GM23338 (cell line): ENCODE measurements at regions not wholly inside any gene's neighbourhood (a gene's known extent, or its start where the extent isn't known, plus 50 kb on each side); places are given as distances from the start of the nearest gene placed in this dataset.
"Not testable (repeated sequence)": the region's sequence is repeated elsewhere in the genome, so short reads cannot be mapped to it uniquely, and the experiment has no call there.

Experiments used
- ATAC-seq: fragments of 200-7000 bp; cut with Tn5 transposase; 3 replicates; pipeline ENCODE4 v1.9.1; 2020
- DNase-seq: peaks from one replicate; pipeline ENCODE4 v3.0.0-alpha.2; 2015; ENCODE audit warnings: low spot score
- H2AFZ ChIP-seq: fragments of 200-600 bp; sonication (generic); 2 replicates; pipeline ENCODE4 v1.8.0; 2016; ENCODE audit warnings: antibody characterized with exemption, mild to moderate bottlenecking, moderate library complexity
- H3F3A ChIP-seq: fragments of 200-600 bp; sonication (generic); replicated peaks from 2 replicates; pipeline ENCODE4 v1.8.0; 2017; ENCODE audit warnings: antibody characterized with exemption, mixed run types, low read depth
- H3K27ac ChIP-seq: fragments of 200-600 bp; sonication (generic); 2 replicates; pipeline ENCODE4 v1.6.1; 2016; ENCODE audit warnings: low read depth
- H3K27me3 ChIP-seq: fragments of 200-600 bp; sonication (generic); 2 replicates; pipeline ENCODE4 v1.8.0; 2016; ENCODE audit warnings: mild to moderate bottlenecking, mixed run types, moderate library complexity; ENCODE audit not compliant: insufficient read depth
- H3K36me3 ChIP-seq: fragments of 200-600 bp; sonication (generic); 2 replicates; pipeline ENCODE4 v1.8.0; 2016; ENCODE audit warnings: mild to moderate bottlenecking; ENCODE audit not compliant: insufficient read depth
- H3K4me1 ChIP-seq: fragments of 200-600 bp; sonication (generic); 2 replicates; pipeline ENCODE4 v1.8.0; 2016; ENCODE audit warnings: mild to moderate bottlenecking, moderate library complexity; ENCODE audit not compliant: insufficient read depth
- H3K4me2 ChIP-seq: fragments of 200-600 bp; sonication (generic); 2 replicates; pipeline ENCODE4 v1.7.1; 2017; ENCODE audit warnings: mixed run types
- H3K4me3 ChIP-seq: fragments of 200-600 bp; sonication (generic); 2 replicates; pipeline ENCODE4 v1.6.1; 2016; ENCODE audit warnings: mixed run types
- H3K79me2 ChIP-seq: fragments of 200-600 bp; sonication (generic); replicated peaks from 2 replicates; pipeline ENCODE4 v1.8.0; 2017; ENCODE audit warnings: mild to moderate bottlenecking; ENCODE audit not compliant: insufficient read depth
- H3K9me2 ChIP-seq: fragments of 200-600 bp; sonication (generic); 2 replicates; pipeline ENCODE4 v1.8.0; 2017; ENCODE audit not compliant: insufficient read depth
- H4K20me1 ChIP-seq: fragments of 200-600 bp; sonication (generic); replicated peaks from 2 replicates; pipeline ENCODE4 v1.8.0; 2017; ENCODE audit warnings: mild to moderate bottlenecking; ENCODE audit not compliant: insufficient read depth
- H3K27ac Mint-ChIP-seq: 2 replicates; pipeline ENCODE4 v1.8.0; 2020; ENCODE audit warnings: inconsistent platforms, mild to moderate bottlenecking, moderate library complexity, mixed read lengths
- H3K27me3 Mint-ChIP-seq: 3 replicates; pipeline ENCODE4 v1.8.0; 2022; ENCODE audit warnings: low read depth, mild to moderate bottlenecking, moderate library complexity, mixed read lengths, inconsistent platforms; ENCODE audit not compliant: insufficient read depth, poor library complexity
- H3K36me3 Mint-ChIP-seq: 3 replicates; pipeline ENCODE4 v1.8.0; 2021; ENCODE audit warnings: low read depth, mild to moderate bottlenecking, inconsistent platforms, moderate library complexity, mixed read lengths
- H3K4me1 Mint-ChIP-seq: 3 replicates; pipeline ENCODE4 v1.8.0; 2020; ENCODE audit warnings: mild to moderate bottlenecking, inconsistent platforms, mixed read lengths
- H3K4me3 Mint-ChIP-seq: 3 replicates; pipeline ENCODE4 v1.8.0; 2021; ENCODE audit warnings: moderate library complexity, mild to moderate bottlenecking, inconsistent platforms, mixed read lengths
- H3K9me3 Mint-ChIP-seq: 3 replicates; pipeline ENCODE4 v1.8.0; 2020; ENCODE audit warnings: moderate library complexity, mild to moderate bottlenecking, inconsistent platforms, mixed read lengths
- CREB1 ChIP-seq: fragments of 250-450 bp; sonication (Bioruptor Pico); IDR thresholded peaks from 2 replicates; pipeline ENCODE4 v1.5.0; 2020; ENCODE audit warnings: low read depth, mild to moderate bottlenecking, moderate library complexity
- ETS1 ChIP-seq: IDR thresholded peaks from 2 replicates; pipeline ENCODE4 v1.6.1; 2016; ENCODE audit warnings: antibody characterized with exemption
- EZH2 ChIP-seq: fragments of 200-600 bp; sonication (generic); IDR thresholded peaks from one replicate; pipeline ENCODE4 v1.8.0; 2017; ENCODE audit warnings: antibody characterized with exemption, mild to moderate bottlenecking, low read depth; ENCODE audit not compliant: unreplicated experiment
- JUNB ChIP-seq: IDR thresholded peaks from one replicate; pipeline ENCODE4 v1.6.1; 2016; ENCODE audit warnings: antibody characterized with exemption; ENCODE audit not compliant: unreplicated experiment
- NANOG ChIP-seq: IDR thresholded peaks from 2 replicates; pipeline ENCODE4 v1.6.1; 2016; ENCODE audit warnings: antibody characterized with exemption, borderline replicate concordance
- POLR2AphosphoS5 ChIP-seq: IDR thresholded peaks from 2 replicates; pipeline ENCODE4 v1.6.1; 2016; ENCODE audit warnings: antibody characterized with exemption, low read depth
- REST ChIP-seq: IDR thresholded peaks from one replicate; pipeline ENCODE4 v1.6.1; 2018; ENCODE audit warnings: antibody characterized with exemption; ENCODE audit not compliant: unreplicated experiment
- STAT1 ChIP-seq: IDR thresholded peaks from one replicate; pipeline ENCODE4 v1.6.1; 2016; ENCODE audit warnings: antibody characterized with exemption; ENCODE audit not compliant: unreplicated experiment
- ZNF331 ChIP-seq: fragments of 250-450 bp; sonication (Bioruptor Pico); IDR thresholded peaks from 2 replicates; pipeline ENCODE4 v1.5.0; 2020; ENCODE audit warnings: low read depth, mild to moderate bottlenecking, moderate library complexity
- ZNF462 ChIP-seq: fragments of 250-450 bp; sonication (Bioruptor Pico); IDR thresholded peaks from 2 replicates; pipeline ENCODE4 v1.5.0; 2020; ENCODE audit warnings: mild to moderate bottlenecking, moderate library complexity

GRCh38 chr3:6697722-6698121 is 163.2 kb upstream of the GRM7 start (continued):
- no peak for TF ChIP-seq POLR2AphosphoS5

GRCh38 chr3:6704817-6705216 is 156.1 kb upstream of the GRM7 start:
- Mint-ChIP-seq H3K36me3 (peaks cover 34% of the 10 kb centered on the region), H3K9me3 (peaks cover 84% of the 10 kb centered on the region)
- not testable (repeated sequence) for H3K4me1 Mint-ChIP-seq, H2AFZ ChIP-seq, H3K4me3 Mint-ChIP-seq, H3K79me2 ChIP-seq, H3K4me2 ChIP-seq, H3F3A ChIP-seq, H3K27me3 Mint-ChIP-seq, H3K9me2 ChIP-seq, H3K4me1 ChIP-seq, DNase-seq, H4K20me1 ChIP-seq, ATAC-seq, H3K27me3 ChIP-seq, H3K27ac Mint-ChIP-seq, H3K27ac ChIP-seq, H3K36me3 ChIP-seq, H3K4me3 ChIP-seq

- H3K27me3 ChIP-seq = no peaks in the 10 kb centered on the region
- no peak overlapping the region for H3K27ac ChIP-seq
- H4K20me1 ChIP-seq = no peaks in the 10 kb centered on the region
- no peaks in the 10 kb centered on the region for H3K79me2 ChIP-seq
- ATAC-seq = no peak
- no peaks in the 10 kb centered on the region for H3K27me3 Mint-ChIP-seq
- H3K4me1 ChIP-seq = no peaks in the 10 kb centered on the region
- no peak overlapping the region for H3K4me3 Mint-ChIP-seq
- no peaks in the 10 kb centered on the region for H3K4me1 Mint-ChIP-seq
- no peak overlapping the region for H2AFZ ChIP-seq
- DNase-seq = no peak
- H3F3A ChIP-seq = no peaks in the 10 kb centered on the region
- H3K9me3 Mint-ChIP-seq = peaks cover 74% of the 10 kb centered on the region
- H3K27ac Mint-ChIP-seq = no peak overlapping the region
- H3K4me2 ChIP-seq = no peak overlapping the region
- no peak overlapping the region for H3K4me3 ChIP-seq
- peaks cover 17% of the 10 kb centered on the region; the same call in 2 of the 3 replicates for H3K36me3 Mint-ChIP-seq
- H3K36me3 ChIP-seq = no peaks in the 10 kb centered on the region; the same call in none of the 2 replicates
- H3K9me2 ChIP-seq = no peaks in the 10 kb centered on the region
- TF ChIP-seq CREB1 (no peak), JUNB (no peak), REST (no peak), STAT1 (no peak), ZNF331 (CRISPR knock-in tag) (no peak), ZNF462 (CRISPR knock-in tag) (no peak), NANOG (no peak), POLR2AphosphoS5 (no peak), ETS1 (no peak), EZH2 (no peak)
Observed at GRCh38 chr3:6706777-6707176, 154.1 kb upstream of the GRM7 start.
